Lung (tissue), 11 donors: ENCODE measurements at regions not wholly inside any gene's neighbourhood (a gene's known extent, or its start where the extent isn't known, plus 50 kb on each side); places are given as distances from the start of the nearest gene placed in this dataset.
A peak's percentile ranks its signal among the peaks of the same experiment; 100 is the strongest.

Source experiments
- ATAC-seq: fragments of 200-7000 bp; cut with Tn5 transposase; one replicate; pipeline ENCODE4 v1.9.1; 2020; ENCODE audit warnings: moderate number of reproducible peaks; ENCODE audit not compliant: insufficient read depth, low FRiP score
- DNase-seq, 3 donors: peaks; one replicate each; pipeline ENCODE4 v3.0.0-alpha.2; 2013 to 2017
- H3K27ac ChIP-seq, 2 donors: one replicate each; pipeline ENCODE4 v1.5.1; 2013; ENCODE audit warnings: mild to moderate bottlenecking in 2 of 2, moderate library complexity in 2 of 2, control low read depth in 1 of 2, inconsistent platforms in 1 of 2, low read depth in 1 of 2, low read length in 1 of 2
- H3K27me3 ChIP-seq, 3 donors: one replicate each; pipeline ENCODE4 v1.5.1; 2013; ENCODE audit warnings: low read length in 2 of 3; ENCODE audit not compliant: control insufficient read depth in 3 of 3, insufficient read depth in 3 of 3
- H3K36me3 ChIP-seq, 4 donors: one replicate each; pipeline ENCODE4 v1.5.1; 2013; ENCODE audit warnings: low read length in 4 of 4, mild to moderate bottlenecking in 1 of 4, moderate library complexity in 1 of 4; ENCODE audit not compliant: control insufficient read depth in 4 of 4, insufficient read depth in 4 of 4
- H3K4me1 ChIP-seq, 5 donors: one replicate each; pipeline ENCODE4 v1.5.1; 2013; ENCODE audit warnings: low read length in 5 of 5, mild to moderate bottlenecking in 2 of 5, moderate library complexity in 1 of 5; ENCODE audit not compliant: control insufficient read depth in 5 of 5, insufficient read depth in 5 of 5
- H3K4me3 ChIP-seq: one replicate; pipeline ENCODE4 v1.5.1; 2013; ENCODE audit warnings: mild to moderate bottlenecking, control low read depth, moderate library complexity
- H3K9ac ChIP-seq, 2 donors: one replicate each; pipeline ENCODE4 v1.5.1; 2013; ENCODE audit warnings: low read length in 2 of 2, control low read depth in 1 of 2; ENCODE audit not compliant: insufficient read depth in 1 of 2
- H3K9me3 ChIP-seq, 4 donors: one replicate each; pipeline ENCODE4 v1.5.1; 2013; ENCODE audit warnings: low read length in 3 of 4, mild to moderate bottlenecking in 1 of 4, moderate library complexity in 1 of 4; ENCODE audit not compliant: control insufficient read depth in 4 of 4, insufficient read depth in 3 of 4
- CTCF ChIP-seq: IDR thresholded peaks from 2 replicates; pipeline ENCODE4 v1.5.1; 2012; ENCODE audit warnings: mild to moderate bottlenecking; ENCODE audit errors: control extremely low read depth, extremely low read depth
- WGBS, 2 donors: extraction: QIAGEN DNeasy Blood & Tissue Kit; methylation state at CpG; one replicate each; pipeline ENCODE4 v1.1.7; 2013; 5-methylcytosine and 5-hydroxymethylcytosine counted together
- donor health status: control.
- donor health status: control.
- donor health status: Bipolar disorder and iron deficiency.
- donor health status: healthy.
- donor health status: DM: yes; HTN: yes; CAD: no.

- H3K9me3 ChIP-seq: peaks cover 0 to 2% (median 0%) of the 10 kb centered on the region in 4 donors
- no peak for ATAC-seq
- peaks cover 0 to 28% (median 0%) of the 10 kb centered on the region in 5 donors for H3K4me1 ChIP-seq
- no peak overlapping the region for H3K4me3 ChIP-seq
- no peaks in the 10 kb centered on the region for H3K27me3 ChIP-seq
- H3K9ac ChIP-seq: no peak overlapping the region
- no peak for DNase-seq
- H3K27ac ChIP-seq: no peak overlapping the region
- H3K36me3 ChIP-seq: no peaks in the 10 kb centered on the region
- TF ChIP-seq CTCF: no peak
- 45 to 54% methylated on average over 5 of the region's 5 CpGs for WGBS, 2 donors
Measured at GRCh38 chr9:94164806-94165549, 80.7 kb downstream of the PTPDC1 start.

- Histone ChIP-seq H3K36me3 (no peaks in the 10 kb centered on the region), H3K27ac (peak overlapping the region; percentile 100), H3K27me3 (no peaks in the 10 kb centered on the region), H3K9me3 (peaks cover 0 to 2% (median 0%) of the 10 kb centered on the region in 4 donors), H3K4me3 (peak overlapping the region; percentile 86), H3K9ac (peak overlapping the region in 1 of 2 donors; percentile 44), H3K4me1 (peaks cover 0 to 35% (median 0%) of the 10 kb centered on the region in 5 donors)
- TF ChIP-seq CTCF: no peak
- WGBS, 2 donors: 7 to 9% methylated on average over 44 to 49 of the region's 49 CpGs
- DNase-seq: peak; percentile 99 to 100 (median 99)
- ATAC-seq: peak; percentile 93
Measured at GRCh38 chr9:94165592-94166235, 81.5 kb downstream of the PTPDC1 start.

GRCh38 chr9:94166236-94166975 is 82.1 kb downstream of the PTPDC1 start:
- ATAC-seq (peak; percentile 82), DNase-seq (peak; percentile 99 to 100 (median 99))
- Histone ChIP-seq H3K36me3 (no peaks in the 10 kb centered on the region), H3K27me3 (no peaks in the 10 kb centered on the region), H3K9ac (peak overlapping the region in 1 of 2 donors; percentile 66), H3K27ac (peak overlapping the region; percentile 100), H3K9me3 (peaks cover 0 to 2% (median 0%) of the 10 kb centered on the region in 4 donors), H3K4me1 (peaks cover 0 to 39% (median 5%) of the 10 kb centered on the region in 5 donors), H3K4me3 (peak overlapping the region; percentile 86)
- TF ChIP-seq CTCF: no peak
- 0 to 1% methylated on average over 70 to 96 of the region's 96 CpGs for WGBS, 2 donors
